GM12878 (cell line): ENCODE measurements at regions not wholly inside any gene's neighbourhood (a gene's known extent, or its start where the extent isn't known, plus 50 kb on each side); places are given as distances from the start of the nearest gene placed in this dataset.

ENCODE experiments used
- ATAC-seq: fragments of 200-7000 bp; cut with Tn5 transposase; 3 replicates; pipeline ENCODE4 v1.9.1; 2020; ENCODE audit warnings: mild to moderate bottlenecking, moderate library complexity
- BruUV-seq: library from RNA; stranded (reverse); fragments of 400-500 nt; replicated peaks from 2 replicates; lab custom pipeline; 2021; lab: Mats Ljungman, UMichigan
- CTCF ChIA-PET: fragments of 300-600 bp; sonication (Branson Sonifier 250); formaldehyde crosslinking; extraction: SDS; loops from one replicate; lab custom pipeline; 2021; ENCODE audit warnings: inconsistent platforms; lab: Yijun Ruan, JAX
- POLR2A ChIA-PET: fragments of 350-600 bp; formaldehyde crosslinking; extraction: SDS; loops from one replicate; lab custom pipeline; 2021; ENCODE audit warnings: inconsistent platforms; lab: Charles Lee
- RAD21 ChIA-PET: fragments of 300-600 bp; sonication (Branson Sonifier 250); formaldehyde crosslinking; loops from one replicate; lab custom pipeline; 2023; ENCODE audit warnings: antibody characterized with exemption; ENCODE audit not compliant: unreplicated experiment; lab: Charles Lee
- SMC1A ChIA-PET: fragments of 300-600 bp; sonication (Branson Sonifier 250); formaldehyde crosslinking; loops from one replicate; lab custom pipeline; 2023; ENCODE audit not compliant: unreplicated experiment, uncharacterized antibody; lab: Charles Lee
- DNase-seq: peaks from one replicate; pipeline ENCODE4 v3.0.0-alpha.2; 2011; ENCODE audit warnings: low read depth, low spot score
- FAIRE-seq: peaks from 3 replicates; lab custom pipeline; 2011; peaks lifted over from hg19 to GRCh38; lab: Jason Lieb, UNC
- H2AFZ ChIP-seq: 2 replicates; pipeline ENCODE4 v1.6.0; 2011; ENCODE audit warnings: low read depth, low read length, control low read depth; ENCODE audit not compliant: control insufficient read depth
- H3K27ac ChIP-seq: 2 replicates; pipeline ENCODE4 v1.5.1; 2011; ENCODE audit warnings: control low read depth; ENCODE audit not compliant: control insufficient read depth, insufficient read depth
- H3K27me3 ChIP-seq, 2 experiments: replicated peaks in 1 of 2; 2 replicates each; pipeline versions ENCODE4 v1.6.0 to v1.6.1; 2011; ENCODE audit warnings: low read length in 1 of 2; ENCODE audit not compliant: control insufficient read depth in 2 of 2, insufficient read depth in 2 of 2
- H3K36me3 ChIP-seq, 2 experiments: 2 replicates each; pipeline ENCODE4 v1.5.1; 2011; ENCODE audit warnings: low read length in 1 of 2; ENCODE audit not compliant: control insufficient read depth in 2 of 2, insufficient read depth in 2 of 2
- H3K4me1 ChIP-seq: 2 replicates; pipeline ENCODE4 v1.6.1; 2011; ENCODE audit warnings: mild to moderate bottlenecking, low read length, moderate library complexity, mixed read lengths; ENCODE audit not compliant: control insufficient read depth, insufficient read depth
- H3K4me2 ChIP-seq: 2 replicates; pipeline ENCODE4 v1.6.0; 2011; ENCODE audit warnings: control low read depth; ENCODE audit not compliant: control insufficient read depth, insufficient read depth
- H3K4me3 ChIP-seq: fragments of 200-600 bp; sonication (generic); 2 replicates; pipeline ENCODE4 v1.5.1; 2016
- H3K79me2 ChIP-seq: 2 replicates; pipeline ENCODE4 v1.6.0; 2011; ENCODE audit warnings: low read length; ENCODE audit not compliant: control insufficient read depth, insufficient read depth
- H3K9ac ChIP-seq: 2 replicates; pipeline ENCODE4 v1.8.0; 2011; ENCODE audit warnings: low read length, control low read depth, mixed read lengths; ENCODE audit not compliant: control insufficient read depth, insufficient read depth
- H3K9me3 ChIP-seq: replicated peaks from 3 replicates; pipeline ENCODE4 v1.5.1; 2011; ENCODE audit warnings: mild to moderate bottlenecking, low read length; ENCODE audit not compliant: control insufficient read depth, insufficient read depth
- H4K20me1 ChIP-seq: 2 replicates; pipeline ENCODE4 v1.6.0; 2011; ENCODE audit not compliant: control insufficient read depth, insufficient read depth
- BCL11A ChIP-seq: IDR thresholded peaks from 2 replicates; pipeline ENCODE4 v1.6.1; 2011; ENCODE audit warnings: low read depth, low read length
- BMI1 ChIP-seq: fragments of 450-650 bp; IDR thresholded peaks from 2 replicates; pipeline ENCODE4 v1.6.1; 2016; ENCODE audit warnings: mild to moderate bottlenecking, moderate library complexity, borderline replicate concordance
- FOS ChIP-seq: IDR thresholded peaks from 3 replicates; pipeline ENCODE4 v1.6.1; 2011; ENCODE audit warnings: borderline replicate concordance; ENCODE audit not compliant: insufficient read length; ENCODE audit errors: extremely low read depth
- HDAC6 ChIP-seq: fragments of 200-600 bp; sonication (generic); IDR thresholded peaks from one replicate; pipeline ENCODE4 v1.8.0; 2017; ENCODE audit warnings: antibody characterized with exemption; ENCODE audit not compliant: unreplicated experiment
- KDM1A ChIP-seq: fragments of 200-600 bp; sonication (generic); IDR thresholded peaks from 2 replicates; pipeline ENCODE4 v1.6.1; 2016; ENCODE audit warnings: borderline replicate concordance
- MEF2A ChIP-seq: IDR thresholded peaks from 2 replicates; pipeline ENCODE4 v1.6.1; 2011; ENCODE audit warnings: low read depth, mild to moderate bottlenecking, low read length, moderate library complexity; ENCODE audit not compliant: insufficient read depth
- NBN ChIP-seq: fragments of 450-650 bp; IDR thresholded peaks from 2 replicates; pipeline ENCODE4 v1.6.1; 2016
- NFIC ChIP-seq: IDR thresholded peaks from 2 replicates; pipeline ENCODE4 v1.6.1; 2012; ENCODE audit warnings: low read depth, mild to moderate bottlenecking, inconsistent platforms, low read length, moderate library complexity
- SMARCA5 ChIP-seq: fragments of 450-650 bp; IDR thresholded peaks from 2 replicates; pipeline ENCODE4 v1.6.1; 2017; ENCODE audit warnings: mild to moderate bottlenecking
- SP1 ChIP-seq: IDR thresholded peaks from one replicate; pipeline ENCODE4 v1.6.1; 2011; ENCODE audit warnings: low read depth, low read length
- TCF3 ChIP-seq: IDR thresholded peaks from 2 replicates; pipeline ENCODE4 v1.6.1; 2012; ENCODE audit warnings: low read depth, mild to moderate bottlenecking, low read length, borderline replicate concordance; ENCODE audit not compliant: insufficient read depth
- WRNIP1 ChIP-seq: IDR thresholded peaks from 2 replicates; pipeline ENCODE4 v1.6.1; 2011; ENCODE audit warnings: low read depth, low read length, improper control_type of control experiment, borderline replicate concordance
- ZNF24 ChIP-seq: fragments of 450-650 bp; IDR thresholded peaks from 2 replicates; pipeline ENCODE4 v1.6.1; 2017; ENCODE audit warnings: antibody characterized with exemption, mild to moderate bottlenecking
- WGBS: methylation state at CpG from one replicate; pipeline ENCODE4 v1.1.6; 2016; ENCODE audit warnings: low lambda C conversion rate; ENCODE audit not compliant: insufficient replicate concordance, insufficient coverage; ENCODE audit errors: missing lambda C conversion rate; 5-methylcytosine and 5-hydroxymethylcytosine counted together
- in situ Hi-C: fragments of 300-500 bp; cut with MboI; formaldehyde crosslinking; loops from 9 replicates; pipeline ENCODE4 v1.14.3; 2018; ENCODE audit warnings: mixed read lengths
- intact Hi-C: fragments of 100-400 bp; cut with micrococcal nuclease; formaldehyde crosslinking; loops from one replicate; pipeline ENCODE4 v1.14.2; 2022; ENCODE audit not compliant: unreplicated experiment
- TF ChIP-seq, protein P1 (sequence below): IDR thresholded peaks from 2 replicates; pipeline ENCODE4 v1.6.1; 2011; ENCODE audit warnings: low read depth, mild to moderate bottlenecking, low read length, moderate library complexity, borderline replicate concordance; ENCODE audit errors: extremely low read depth
- TF ChIP-seq, protein P2 (sequence below): IDR thresholded peaks from 2 replicates; pipeline ENCODE4 v1.6.1; 2011; ENCODE audit warnings: borderline replicate concordance, low read depth, mild to moderate bottlenecking, moderate library complexity, mixed read lengths, low read length; ENCODE audit not compliant: insufficient read depth; ENCODE audit errors: extremely low read length
- TF ChIP-seq, protein P3 (sequence below): IDR thresholded peaks from 2 replicates; pipeline ENCODE4 v1.6.1; 2011; ENCODE audit warnings: low read depth, low read length, improper control_type of control experiment, borderline replicate concordance

DNA sequence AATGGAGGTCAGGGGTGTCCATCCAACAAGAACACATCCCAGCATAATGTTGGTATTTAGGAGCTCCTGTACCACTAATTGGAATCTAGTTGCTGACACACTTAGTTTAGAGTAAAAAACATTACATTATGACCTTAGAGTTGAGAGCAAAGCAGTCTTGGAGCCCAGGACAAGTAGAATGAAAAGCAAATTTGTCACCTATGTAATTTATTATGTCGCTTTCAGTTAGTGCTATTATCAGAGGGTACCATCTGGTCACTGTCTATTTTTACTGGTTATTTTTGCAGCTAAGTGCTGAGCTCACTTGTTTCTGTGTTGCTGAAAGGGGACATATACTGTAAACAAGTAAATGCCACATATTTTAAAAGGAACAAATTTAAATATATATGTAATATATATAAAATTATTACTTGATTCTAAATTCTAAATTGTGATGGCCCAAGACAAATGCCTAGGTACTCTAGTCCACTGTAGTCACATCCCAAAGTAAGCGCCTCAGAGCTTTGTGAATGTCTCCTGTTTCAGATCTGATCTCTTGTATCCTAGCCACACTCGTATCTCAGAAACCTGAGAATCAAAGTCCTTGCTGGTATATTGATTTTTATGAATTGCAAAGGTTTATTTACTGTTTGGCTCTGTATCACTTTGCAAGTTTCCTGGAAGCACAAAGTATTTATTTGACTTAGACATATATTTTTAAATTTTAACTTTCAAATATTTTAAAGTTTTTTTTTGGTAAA is 148.6 kb upstream of the MAN1A1 start:
- DNase-seq (no peak), ATAC-seq (no peak), FAIRE-seq (no peak)
- Histone ChIP-seq H3K27me3 (no peaks in the 10 kb centered on the region), H3K9me3 (no peaks in the 10 kb centered on the region), H4K20me1 (no peaks in the 10 kb centered on the region), H3K79me2 (no peaks in the 10 kb centered on the region), H3K4me1 (peaks cover 5% of the 10 kb centered on the region; the same call in 1 of the 2 replicates), H3K4me2 (no peak overlapping the region), H3K9ac (no peak overlapping the region), H3K4me3 (no peak overlapping the region), H3K36me3 (no peaks in the 10 kb centered on the region), H2AFZ (no peak overlapping the region), H3K27ac (no peak overlapping the region)
- RAD21 ChIA-PET = no interaction called here
- no TSS peak for BruUV-seq
- CTCF ChIA-PET = interaction anchor here (1.7 kb wide), 1 partner anchor 11 kb away, joined by 3 read pairs; no protein-coding TSS in a partner anchor
- 42% methylated on average over 3 of the region's 3 CpGs for WGBS
- intact Hi-C loops = no loop called here
- TF ChIP-seq ZNF24 (no peak), WRNIP1 (no peak)
- TF ChIP-seq, protein P1, sequence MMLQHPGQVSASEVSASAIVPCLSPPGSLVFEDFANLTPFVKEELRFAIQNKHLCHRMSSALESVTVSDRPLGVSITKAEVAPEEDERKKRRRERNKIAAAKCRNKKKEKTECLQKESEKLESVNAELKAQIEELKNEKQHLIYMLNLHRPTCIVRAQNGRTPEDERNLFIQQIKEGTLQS = no peak
- in situ Hi-C loops = no loop called here
- POLR2A ChIA-PET = no interaction called here
- SMC1A ChIA-PET = interaction anchor here (1.0 kb wide), 1 partner anchor 11 kb away, joined by 3 read pairs; no protein-coding TSS in a partner anchor

DNA sequence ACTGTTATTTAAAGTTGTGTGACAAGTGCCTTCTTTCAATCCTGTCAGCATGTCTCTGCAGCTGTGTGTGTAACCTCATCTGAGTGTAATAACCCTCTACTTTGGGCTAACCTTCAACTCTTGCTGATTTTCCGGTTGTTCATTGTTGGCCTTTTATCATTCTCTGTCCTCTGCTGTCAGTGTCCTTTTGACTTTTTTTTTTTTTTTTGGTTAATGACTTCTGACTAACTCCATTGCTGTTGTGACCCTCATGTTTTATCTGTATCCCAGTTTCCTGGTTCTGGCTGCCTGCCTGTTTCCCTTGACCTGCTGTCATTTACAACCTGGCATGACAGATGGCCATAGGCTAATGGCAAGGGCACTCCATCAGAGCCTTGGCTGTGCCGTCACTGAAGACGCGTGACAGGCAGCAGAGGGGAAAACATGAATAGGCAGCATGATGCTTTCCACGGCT is 145.7 kb upstream of the MAN1A1 start:
- DNase-seq (no peak), FAIRE-seq (no peak), ATAC-seq (no peak)
- no peaks in the 10 kb centered on the region for H3K4me1 ChIP-seq
- H3K36me3 ChIP-seq = no peaks in the 10 kb centered on the region
- ChIA-PET SMC1A (interaction anchor here (1.0 kb wide), 1 partner anchor 144 kb away, joined by 3 read pairs; no protein-coding TSS in a partner anchor), CTCF (no interaction called here), POLR2A (no interaction called here), RAD21 (interaction anchor here (0.6 to 1.4 kb wide), 2 partner anchors 32 to 648 kb away, joined by 4 to 5 read pairs; no protein-coding TSS in a partner anchor)
- WGBS = 91% methylated on average over 5 of the region's 5 CpGs
- no peak overlapping the region for H3K27ac ChIP-seq
- H3K4me2 ChIP-seq = no peak overlapping the region
- intact Hi-C loops = no loop called here
- no peak overlapping the region for H3K9ac ChIP-seq
- BruUV-seq = no TSS peak
- H3K9me3 ChIP-seq = no peaks in the 10 kb centered on the region
- no peak overlapping the region for H3K4me3 ChIP-seq
- in situ Hi-C loops = no loop called here
- no peaks in the 10 kb centered on the region for H3K79me2 ChIP-seq
- H2AFZ ChIP-seq = no peak overlapping the region
- no peaks in the 10 kb centered on the region for H4K20me1 ChIP-seq
- no peaks in the 10 kb centered on the region for H3K27me3 ChIP-seq
- TF ChIP-seq BCL11A (no peak), NBN (no peak), KDM1A (no peak), FOS (no peak), BMI1 (no peak), SMARCA5 (no peak), SP1 (no peak), TCF3 (no peak), NFIC (no peak), MEF2A (no peak), HDAC6 (no peak)
- TF ChIP-seq, protein P2, sequence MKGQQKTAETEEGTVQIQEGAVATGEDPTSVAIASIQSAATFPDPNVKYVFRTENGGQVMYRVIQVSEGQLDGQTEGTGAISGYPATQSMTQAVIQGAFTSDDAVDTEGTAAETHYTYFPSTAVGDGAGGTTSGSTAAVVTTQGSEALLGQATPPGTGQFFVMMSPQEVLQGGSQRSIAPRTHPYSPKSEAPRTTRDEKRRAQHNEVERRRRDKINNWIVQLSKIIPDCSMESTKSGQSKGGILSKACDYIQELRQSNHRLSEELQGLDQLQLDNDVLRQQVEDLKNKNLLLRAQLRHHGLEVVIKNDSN = no peak
- TF ChIP-seq, protein P3, sequence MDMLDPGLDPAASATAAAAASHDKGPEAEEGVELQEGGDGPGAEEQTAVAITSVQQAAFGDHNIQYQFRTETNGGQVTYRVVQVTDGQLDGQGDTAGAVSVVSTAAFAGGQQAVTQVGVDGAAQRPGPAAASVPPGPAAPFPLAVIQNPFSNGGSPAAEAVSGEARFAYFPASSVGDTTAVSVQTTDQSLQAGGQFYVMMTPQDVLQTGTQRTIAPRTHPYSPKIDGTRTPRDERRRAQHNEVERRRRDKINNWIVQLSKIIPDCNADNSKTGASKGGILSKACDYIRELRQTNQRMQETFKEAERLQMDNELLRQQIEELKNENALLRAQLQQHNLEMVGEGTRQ = no peak
